ENCODE measurements at regions not wholly inside any gene's neighbourhood (a gene's known extent, or its start where the extent isn't known, plus 50 kb on each side); places are given as distances from the start of the nearest gene placed in this dataset.

DNA sequence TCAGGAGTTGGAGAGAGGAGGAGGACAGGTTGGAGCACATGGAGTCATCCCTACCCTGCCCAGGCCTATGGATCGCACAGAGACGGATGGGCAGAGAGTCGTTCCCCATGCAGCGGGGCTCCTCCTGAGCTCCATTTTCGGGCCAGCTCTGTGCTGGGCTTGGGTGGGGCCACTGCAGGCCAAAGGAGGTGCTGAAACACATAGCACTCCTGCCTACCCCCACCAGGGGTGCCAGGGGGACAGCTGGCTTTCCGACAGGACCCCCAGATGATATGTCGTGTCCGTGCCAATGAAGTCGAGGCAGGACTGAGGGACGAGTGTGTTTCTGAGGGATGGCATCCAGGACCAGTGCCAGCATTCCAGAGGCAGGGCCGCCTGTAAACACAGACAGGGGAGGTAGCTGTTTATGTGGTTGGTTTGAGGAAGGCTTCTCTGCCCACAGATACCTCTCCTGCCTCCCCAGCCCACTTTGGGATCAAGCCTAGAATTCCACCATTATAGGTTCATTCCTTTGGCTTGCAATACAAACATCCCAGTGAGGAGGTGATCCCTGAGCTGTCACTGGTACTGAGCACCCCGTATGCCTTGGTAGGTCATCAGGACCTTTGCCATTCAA, 116.6 kb downstream of the GLI2 start:
- H3K9me3 ChIP-seq (ENCODE audit: control insufficient read depth, low read length): no peaks in the 10 kb centered on the region
- H3K4me3 ChIP-seq (ENCODE audit: low read length): no peak overlapping the region
- no peaks in the 10 kb centered on the region for H3K27me3 ChIP-seq (ENCODE audit: control insufficient read depth, insufficient read depth, low read length)
- no peaks in the 10 kb centered on the region for H3K36me3 ChIP-seq (ENCODE audit: control insufficient read depth, insufficient read depth, low read length)
- no peaks in the 10 kb centered on the region for H3K4me1 ChIP-seq (ENCODE audit: control insufficient read depth, insufficient read depth, low read length)
- H3K9ac ChIP-seq (ENCODE audit: low read length): no peak overlapping the region

DNA sequence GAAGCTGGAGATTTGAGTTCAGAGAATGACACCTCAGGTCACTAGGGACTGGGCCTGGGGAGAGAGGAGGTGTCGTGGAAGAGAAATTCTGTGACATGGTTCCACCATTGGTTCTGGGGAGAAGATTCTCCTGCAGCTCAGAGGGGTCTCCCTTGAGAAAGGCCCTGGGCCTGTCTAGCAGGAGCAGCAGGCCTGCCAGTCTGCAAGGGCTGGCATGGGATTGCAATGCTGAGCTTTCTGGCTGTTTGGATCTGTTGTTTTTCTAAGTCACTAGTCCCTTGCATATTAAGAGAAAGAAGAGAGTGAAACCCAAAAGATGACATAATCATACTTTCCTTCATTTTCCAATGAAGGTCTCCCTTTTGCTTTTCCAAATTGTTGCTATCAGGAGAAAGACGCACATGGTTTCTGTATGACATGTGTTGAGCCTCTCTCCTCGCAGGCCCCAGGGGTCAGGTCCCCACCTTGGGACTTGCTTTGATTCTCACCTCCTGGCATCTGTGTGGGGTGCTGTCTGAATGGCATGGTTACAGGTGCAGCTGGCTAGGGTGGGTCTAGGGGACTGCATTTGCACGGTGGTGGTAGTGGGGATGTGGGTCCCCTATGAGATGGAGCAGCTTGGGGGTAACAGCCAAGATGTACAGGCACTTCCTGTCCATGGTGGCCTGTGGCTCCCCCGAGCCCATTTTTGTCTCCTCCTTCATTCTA, 117.8 kb downstream of the GLI2 start:
- Histone ChIP-seq H3K4me1 (ENCODE audit: control insufficient read depth, insufficient read depth, low read length) (no peaks in the 10 kb centered on the region), H3K36me3 (ENCODE audit: control insufficient read depth, insufficient read depth, low read length) (no peaks in the 10 kb centered on the region), H3K9me3 (ENCODE audit: control insufficient read depth, low read length) (no peaks in the 10 kb centered on the region), H3K9ac (ENCODE audit: low read length) (no peak overlapping the region), H3K27me3 (ENCODE audit: control insufficient read depth, insufficient read depth, low read length) (no peaks in the 10 kb centered on the region), H3K4me3 (ENCODE audit: low read length) (no peak overlapping the region)

DNA sequence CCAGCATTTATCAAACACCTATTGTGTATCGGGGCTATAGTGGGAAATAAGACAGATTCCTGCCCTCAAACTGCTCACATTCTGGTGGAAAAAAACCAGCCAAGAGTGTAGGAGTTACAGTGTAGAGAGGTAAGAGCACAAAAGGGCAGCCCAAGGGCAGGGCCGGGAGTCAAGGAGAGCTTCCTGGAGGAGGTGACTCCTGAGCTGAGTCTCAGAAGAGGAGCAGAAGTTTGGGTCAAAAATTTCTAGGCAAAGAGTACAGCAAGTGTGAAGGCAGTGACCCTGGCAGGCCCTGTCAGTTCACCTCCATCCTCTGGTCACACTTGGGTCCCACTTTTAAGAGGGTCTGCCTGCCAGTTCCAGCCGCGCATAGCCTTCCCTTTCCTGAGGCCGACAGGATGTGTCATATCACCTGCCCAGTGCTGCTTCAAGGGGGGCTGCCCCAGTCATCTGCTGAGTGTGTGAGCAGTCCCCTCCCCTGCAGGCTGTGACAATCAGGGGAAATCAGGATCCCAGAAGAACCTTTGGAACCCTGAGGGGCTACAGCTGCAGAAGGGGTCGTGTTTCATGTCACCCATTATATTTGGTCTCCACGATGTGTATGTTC, 118.4 kb downstream of the GLI2 start:
- Histone ChIP-seq H3K4me3 (ENCODE audit: low read length) (no peak overlapping the region), H3K4me1 (ENCODE audit: control insufficient read depth, insufficient read depth, low read length) (no peaks in the 10 kb centered on the region), H3K27me3 (ENCODE audit: control insufficient read depth, insufficient read depth, low read length) (no peaks in the 10 kb centered on the region), H3K36me3 (ENCODE audit: control insufficient read depth, insufficient read depth, low read length) (no peaks in the 10 kb centered on the region), H3K9me3 (ENCODE audit: control insufficient read depth, low read length) (no peaks in the 10 kb centered on the region), H3K9ac (ENCODE audit: low read length) (no peak overlapping the region)

DNA sequence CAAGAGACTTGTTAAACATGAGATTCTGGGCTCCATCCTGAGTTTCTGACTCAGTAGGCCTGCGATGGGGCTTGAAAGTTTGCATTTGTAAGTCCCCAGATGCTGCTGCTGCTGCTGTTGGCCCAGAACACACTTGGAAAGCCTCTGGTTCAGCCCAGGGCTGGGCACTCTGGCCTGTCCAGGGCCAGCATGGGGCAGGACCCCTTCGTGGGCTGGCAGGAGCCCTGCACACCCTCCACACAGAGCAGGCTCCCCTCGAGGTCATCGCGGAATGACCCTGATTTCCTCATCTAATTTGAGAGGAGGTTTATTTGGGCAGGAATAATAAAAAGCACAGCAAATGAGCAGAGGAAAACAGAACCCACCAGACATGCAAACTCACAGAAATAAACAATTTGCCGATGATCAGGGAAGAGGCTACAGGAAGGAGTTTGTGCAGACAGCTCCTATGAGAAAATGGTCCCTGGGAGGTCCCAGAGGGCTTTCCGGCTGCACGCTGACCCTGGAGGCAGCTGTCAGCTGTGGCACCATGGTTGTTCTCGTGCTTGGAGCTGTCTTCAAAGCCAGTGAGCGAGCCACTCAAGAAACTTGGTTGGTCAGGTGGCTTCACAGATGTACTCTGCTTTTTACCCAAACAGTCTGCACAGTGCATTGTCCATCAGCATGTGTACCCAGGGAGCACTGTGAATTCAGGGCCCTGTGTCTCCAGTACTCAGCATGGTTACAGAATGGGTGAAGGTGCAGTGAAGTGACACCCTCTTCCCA, 119.3 kb downstream of the GLI2 start:
- H3K9me3 ChIP-seq (ENCODE audit: control insufficient read depth, low read length): no peaks in the 10 kb centered on the region
- no peak overlapping the region for H3K4me3 ChIP-seq (ENCODE audit: low read length)
- H3K4me1 ChIP-seq (ENCODE audit: control insufficient read depth, insufficient read depth, low read length): no peaks in the 10 kb centered on the region
- H3K9ac ChIP-seq (ENCODE audit: low read length): no peak overlapping the region
- no peaks in the 10 kb centered on the region for H3K36me3 ChIP-seq (ENCODE audit: control insufficient read depth, insufficient read depth, low read length)
- H3K27me3 ChIP-seq (ENCODE audit: control insufficient read depth, insufficient read depth, low read length): no peaks in the 10 kb centered on the region

DNA sequence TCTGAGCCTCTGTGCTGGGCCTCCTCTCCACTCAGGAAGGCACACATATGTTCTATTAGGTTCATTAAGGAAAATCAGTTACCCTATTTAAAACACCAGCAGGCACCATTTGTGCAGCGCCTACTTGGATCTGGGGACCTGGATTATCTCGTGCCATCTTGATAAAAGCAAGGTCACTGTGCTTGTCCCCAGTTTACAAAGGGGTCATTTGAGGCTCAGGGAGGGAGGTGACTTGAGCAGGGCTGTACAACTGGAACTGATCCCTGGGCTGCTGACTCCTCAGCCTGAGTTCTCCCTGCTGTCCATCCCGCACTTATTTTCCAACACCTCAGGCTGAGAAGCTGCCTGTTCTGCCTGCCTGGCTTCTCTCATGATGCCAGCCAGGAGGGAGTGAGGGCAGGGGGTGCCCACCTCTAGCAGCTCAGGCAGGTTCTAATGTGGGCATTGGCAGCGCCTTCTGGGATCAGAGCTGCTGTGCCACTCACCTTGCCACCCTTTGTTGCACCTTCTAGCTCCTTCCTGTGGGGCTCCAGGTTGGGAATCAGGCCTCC, 120.3 kb downstream of the GLI2 start:
- Histone ChIP-seq H3K27me3 (ENCODE audit: control insufficient read depth, insufficient read depth, low read length) (no peaks in the 10 kb centered on the region), H3K4me1 (ENCODE audit: control insufficient read depth, insufficient read depth, low read length) (no peaks in the 10 kb centered on the region), H3K4me3 (ENCODE audit: low read length) (no peak overlapping the region), H3K9me3 (ENCODE audit: control insufficient read depth, low read length) (no peaks in the 10 kb centered on the region), H3K36me3 (ENCODE audit: control insufficient read depth, insufficient read depth, low read length) (no peaks in the 10 kb centered on the region), H3K9ac (ENCODE audit: low read length) (no peak overlapping the region)

DNA sequence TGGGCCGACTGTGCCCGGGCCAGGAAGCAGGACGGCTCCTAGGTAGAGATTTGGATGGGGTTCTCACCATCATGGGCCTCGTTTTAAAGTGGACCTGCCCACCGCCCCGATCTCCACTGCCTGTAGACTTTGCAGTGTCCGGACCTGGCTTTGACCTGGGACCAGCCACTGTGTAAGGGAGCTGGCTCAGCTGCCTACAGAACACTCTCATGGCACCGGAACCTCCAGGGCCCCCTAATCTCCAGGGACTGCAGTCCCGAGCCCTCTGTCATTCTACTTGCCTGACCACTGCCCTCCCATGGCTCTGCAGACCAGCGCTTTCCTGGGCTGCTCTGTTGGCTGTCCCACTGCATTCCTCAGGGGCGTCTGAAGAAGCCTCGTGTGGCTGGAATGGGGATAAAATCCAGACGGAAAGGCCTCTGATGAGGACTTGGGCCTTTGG, 120.8 kb downstream of the GLI2 start:
- H3K27me3 ChIP-seq (ENCODE audit: control insufficient read depth, insufficient read depth, low read length): no peaks in the 10 kb centered on the region
- H3K4me1 ChIP-seq (ENCODE audit: control insufficient read depth, insufficient read depth, low read length): no peaks in the 10 kb centered on the region
- H3K4me3 ChIP-seq (ENCODE audit: low read length): no peak overlapping the region
- H3K9ac ChIP-seq (ENCODE audit: low read length): no peak overlapping the region
- H3K36me3 ChIP-seq (ENCODE audit: control insufficient read depth, insufficient read depth, low read length): no peaks in the 10 kb centered on the region
- no peaks in the 10 kb centered on the region for H3K9me3 ChIP-seq (ENCODE audit: control insufficient read depth, low read length)

DNA sequence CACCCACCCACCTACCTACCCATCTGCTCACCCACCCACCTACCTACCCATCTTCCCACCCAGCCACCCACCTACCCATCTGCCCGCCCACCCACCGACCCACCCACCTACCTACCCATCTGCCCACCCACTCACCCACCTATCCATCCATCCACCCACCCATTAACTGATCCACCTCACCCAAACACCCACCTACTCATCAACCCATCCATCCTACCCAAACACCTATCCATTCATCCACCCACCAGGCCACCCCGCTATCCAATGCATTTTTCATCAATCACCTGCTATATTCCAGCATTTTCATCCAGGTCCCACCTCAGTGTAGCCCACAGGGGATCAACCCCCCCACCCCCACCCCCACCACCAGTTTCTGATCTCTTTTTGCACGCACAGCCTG, 121.8 kb downstream of the GLI2 start:
- H3K9me3 ChIP-seq (ENCODE audit: control insufficient read depth, low read length): no peaks in the 10 kb centered on the region
- no peaks in the 10 kb centered on the region for H3K27me3 ChIP-seq (ENCODE audit: control insufficient read depth, insufficient read depth, low read length)
- no peak overlapping the region for H3K9ac ChIP-seq (ENCODE audit: low read length)
- H3K36me3 ChIP-seq (ENCODE audit: control insufficient read depth, insufficient read depth, low read length): no peaks in the 10 kb centered on the region
- H3K4me3 ChIP-seq (ENCODE audit: low read length): no peak overlapping the region
- peaks cover under 1% of the 10 kb centered on the region for H3K4me1 ChIP-seq (ENCODE audit: control insufficient read depth, insufficient read depth, low read length)

DNA sequence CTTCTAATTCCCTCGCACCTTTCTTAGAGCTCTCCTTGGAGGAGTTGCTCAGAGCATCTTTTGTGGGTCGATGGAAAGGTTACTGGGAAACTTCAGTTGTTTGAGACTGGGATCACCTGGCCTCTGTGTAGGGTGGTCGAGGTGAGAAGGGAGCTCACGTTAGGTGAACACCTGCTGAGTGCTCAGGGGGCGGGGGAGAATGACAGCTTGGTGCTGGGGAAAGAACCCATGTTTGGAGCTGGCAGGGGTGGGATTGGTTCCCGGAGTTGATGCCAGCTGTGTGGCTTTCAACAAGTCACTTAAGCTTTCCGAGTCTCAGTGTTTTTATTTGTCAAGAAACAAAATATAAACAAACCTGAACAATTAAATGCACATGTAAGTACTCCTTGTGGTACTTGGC, 122.3 kb downstream of the GLI2 start:
- H3K4me3 ChIP-seq (ENCODE audit: low read length): no peak overlapping the region
- H3K4me1 ChIP-seq (ENCODE audit: control insufficient read depth, insufficient read depth, low read length): peaks cover 6% of the 10 kb centered on the region
- no peaks in the 10 kb centered on the region for H3K9me3 ChIP-seq (ENCODE audit: control insufficient read depth, low read length)
- H3K27me3 ChIP-seq (ENCODE audit: control insufficient read depth, insufficient read depth, low read length): no peaks in the 10 kb centered on the region
- H3K9ac ChIP-seq (ENCODE audit: low read length): no peak overlapping the region
- H3K36me3 ChIP-seq (ENCODE audit: control insufficient read depth, insufficient read depth, low read length): no peaks in the 10 kb centered on the region

DNA sequence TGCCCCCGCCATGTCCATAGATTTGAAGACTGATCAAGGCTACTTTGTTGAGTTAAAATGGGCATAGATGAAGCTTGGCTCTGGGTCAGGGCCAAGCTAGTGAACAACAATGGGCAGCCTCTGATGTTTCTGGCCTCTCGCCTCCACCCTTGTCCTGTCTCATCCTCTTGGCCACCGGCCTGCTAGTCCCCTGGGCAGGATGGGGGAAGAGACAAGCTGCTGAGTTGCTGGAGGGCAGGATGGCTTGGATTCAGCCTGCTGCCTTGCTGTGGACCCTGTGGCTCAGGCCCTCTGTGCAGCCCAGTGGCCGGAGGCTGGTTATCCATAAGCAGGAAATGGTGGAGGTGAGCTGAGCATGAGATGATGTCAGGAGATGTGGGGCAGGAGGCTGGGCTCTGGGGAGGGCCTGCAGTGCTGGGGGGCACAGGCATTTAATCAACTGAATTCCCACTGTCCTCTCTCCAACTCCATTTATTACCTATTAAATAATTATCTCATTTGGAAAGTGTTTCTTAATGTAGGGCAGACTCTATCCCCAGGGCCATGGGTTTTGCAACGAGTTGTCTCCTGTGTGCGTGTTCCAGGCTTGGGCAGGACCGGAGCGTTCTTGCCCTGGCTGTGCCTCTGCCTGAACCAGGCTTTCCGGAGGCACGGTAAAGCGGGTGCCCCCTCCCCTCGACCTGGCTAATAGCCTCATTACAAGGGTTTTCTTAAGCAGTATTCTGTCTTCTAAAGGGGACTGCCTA, 122.9 kb downstream of the GLI2 start:
- H3K9ac ChIP-seq (ENCODE audit: low read length): no peak overlapping the region

DNA sequence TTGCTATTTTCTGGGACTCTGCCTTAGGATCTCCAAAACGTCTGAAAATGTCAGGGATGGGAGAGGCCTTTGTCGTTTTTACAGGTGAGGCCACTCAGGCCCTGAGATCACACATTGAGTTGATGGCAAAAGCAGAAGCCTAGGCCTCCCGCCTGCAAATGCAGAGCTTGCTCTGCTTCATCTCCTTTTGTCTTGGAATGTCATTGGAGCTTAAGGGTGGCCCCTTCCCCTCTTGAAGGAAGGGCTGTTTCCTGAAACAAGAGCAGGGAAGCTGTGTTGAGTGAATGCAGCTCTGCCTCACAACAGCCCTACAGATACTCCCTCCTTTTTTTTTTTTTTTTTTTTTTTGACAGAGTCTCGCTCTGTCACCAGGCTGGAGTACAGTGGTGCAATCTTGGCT, 123.5 kb downstream of the GLI2 start:
- no peak overlapping the region for H3K9ac ChIP-seq (ENCODE audit: low read length)
- H3K4me1 ChIP-seq (ENCODE audit: control insufficient read depth, insufficient read depth, low read length): peaks cover 17% of the 10 kb centered on the region
- H3K4me3 ChIP-seq (ENCODE audit: low read length): no peak overlapping the region
- H3K36me3 ChIP-seq (ENCODE audit: control insufficient read depth, insufficient read depth, low read length): no peaks in the 10 kb centered on the region
- H3K27me3 ChIP-seq (ENCODE audit: control insufficient read depth, insufficient read depth, low read length): no peaks in the 10 kb centered on the region
- no peaks in the 10 kb centered on the region for H3K9me3 ChIP-seq (ENCODE audit: control insufficient read depth, low read length)

More for the DNA sequence above, 122.9 kb downstream of the GLI2 start:
- H3K9me3 ChIP-seq (ENCODE audit: control insufficient read depth, low read length): no peaks in the 10 kb centered on the region
- peaks cover 12% of the 10 kb centered on the region for H3K4me1 ChIP-seq (ENCODE audit: control insufficient read depth, insufficient read depth, low read length)
- no peak overlapping the region for H3K4me3 ChIP-seq (ENCODE audit: low read length)
- no peaks in the 10 kb centered on the region for H3K36me3 ChIP-seq (ENCODE audit: control insufficient read depth, insufficient read depth, low read length)
- no peaks in the 10 kb centered on the region for H3K27me3 ChIP-seq (ENCODE audit: control insufficient read depth, insufficient read depth, low read length)

DNA sequence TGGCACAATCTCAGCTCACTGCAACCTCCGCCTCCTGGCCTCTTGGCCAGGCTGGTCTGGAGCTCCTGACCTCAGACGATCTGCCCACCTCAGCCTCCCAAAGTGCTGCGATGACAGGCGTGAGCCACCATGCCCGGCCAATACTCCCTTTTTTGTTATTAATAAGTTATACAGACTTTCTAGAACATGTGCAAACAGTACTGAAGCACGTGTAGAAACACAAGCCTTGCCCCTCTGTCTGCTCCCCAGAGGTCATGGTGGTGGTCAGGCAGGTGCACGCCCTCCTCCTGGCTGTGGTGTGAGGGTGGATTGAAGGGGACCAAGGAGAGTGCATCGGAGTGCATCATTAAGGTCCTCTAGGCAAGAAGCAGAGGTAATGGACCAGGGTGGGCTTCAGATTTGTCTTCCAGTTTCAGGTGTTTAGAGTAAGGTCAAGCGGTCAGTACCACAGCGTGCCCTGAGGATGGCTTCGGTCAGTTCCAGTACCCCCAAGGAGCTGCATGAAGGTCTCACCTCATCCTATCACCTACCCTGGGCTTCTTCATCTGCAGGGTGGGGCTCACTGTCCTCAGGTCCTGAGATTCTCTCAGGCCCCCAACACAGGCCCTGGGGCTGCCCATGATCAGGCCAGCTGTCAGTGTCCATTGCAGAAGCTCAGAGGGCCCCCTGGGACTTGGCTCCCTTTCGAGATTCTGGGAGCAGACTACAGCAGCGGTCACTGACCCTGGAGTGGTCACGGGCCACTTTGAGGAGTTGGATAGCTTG, 124.3 kb downstream of the GLI2 start:
- H3K4me1 ChIP-seq (ENCODE audit: control insufficient read depth, insufficient read depth, low read length): peaks cover 22% of the 10 kb centered on the region
- H3K4me3 ChIP-seq (ENCODE audit: low read length): no peak overlapping the region
- no peaks in the 10 kb centered on the region for H3K9me3 ChIP-seq (ENCODE audit: control insufficient read depth, low read length)
- peaks cover 1% of the 10 kb centered on the region for H3K27me3 ChIP-seq (ENCODE audit: control insufficient read depth, insufficient read depth, low read length)
- H3K36me3 ChIP-seq (ENCODE audit: control insufficient read depth, insufficient read depth, low read length): no peaks in the 10 kb centered on the region
- no peak overlapping the region for H3K9ac ChIP-seq (ENCODE audit: low read length)

Measured in mucosa of stomach (tissue), 1 donor.